Panc1 (cell line): ENCODE measurements at regions not wholly inside any gene's neighbourhood (a gene's known extent, or its start where the extent isn't known, plus 50 kb on each side); places are given as distances from the start of the nearest gene placed in this dataset.

Source experiments
- ATAC-seq: fragments of 200-7000 bp; cut with Tn5 transposase; 2 replicates; pipeline ENCODE4 v1.9.1; 2020; ENCODE audit warnings: mild to moderate bottlenecking, moderate library complexity
- BruUV-seq: library from RNA; stranded (reverse); fragments of 400-500 nt; replicated peaks from 2 replicates; lab custom pipeline; 2021; lab: Mats Ljungman, UMichigan
- CTCF ChIA-PET: fragments of 300-600 bp; sonication (Branson Sonifier 250); formaldehyde crosslinking; loops from one replicate; lab custom pipeline; 2022; ENCODE audit warnings: antibody characterized with exemption; lab: Charles Lee
- POLR2A ChIA-PET: fragments of 300-600 bp; sonication (Branson Sonifier 250); formaldehyde crosslinking; loops from one replicate; lab custom pipeline; 2022; ENCODE audit warnings: antibody characterized with exemption; lab: Charles Lee
- DNase-seq: peaks from one replicate; pipeline ENCODE4 v3.0.0-alpha.2; 2010; ENCODE audit warnings: low read depth, low spot score
- H3K27ac ChIP-seq: 2 replicates; pipeline ENCODE4 v1.5.1; 2011; ENCODE audit warnings: mild to moderate bottlenecking, low read length, inconsistent platforms
- H3K27me3 ChIP-seq: fragments of 200-500 bp; sonication (Bioruptor generic); 2 replicates; pipeline ENCODE4 v1.6.0; 2014; ENCODE audit warnings: low read length, inconsistent platforms; ENCODE audit not compliant: control insufficient read depth, insufficient read depth
- H3K36me3 ChIP-seq: fragments of 200-500 bp; sonication (Bioruptor generic); 2 replicates; pipeline ENCODE4 v1.5.1; 2014; ENCODE audit warnings: inconsistent platforms, mild to moderate bottlenecking, low read length, moderate library complexity; ENCODE audit not compliant: control insufficient read depth, insufficient read depth
- H3K4me1 ChIP-seq: 2 replicates; pipeline ENCODE4 v1.5.1; 2011; ENCODE audit warnings: inconsistent platforms, mild to moderate bottlenecking, low read length, moderate library complexity; ENCODE audit not compliant: control insufficient read depth, insufficient read depth
- H3K4me3 ChIP-seq, 2 experiments: 2 replicates each; pipeline ENCODE4 v1.5.1; 2011 to 2012; ENCODE audit warnings: low read depth in 2 of 2, low read length in 2 of 2, mild to moderate bottlenecking in 2 of 2, inconsistent platforms in 1 of 2, moderate library complexity in 1 of 2
- H3K9me3 ChIP-seq: fragments of 200-500 bp; sonication (Bioruptor generic); 2 replicates; pipeline ENCODE4 v1.5.1; 2014; ENCODE audit warnings: low read depth, mild to moderate bottlenecking, inconsistent platforms, low read length, moderate library complexity; ENCODE audit not compliant: control insufficient read depth, insufficient read depth
- POLR2AphosphoS5 ChIP-seq: IDR thresholded peaks from 2 replicates; pipeline ENCODE4 v1.6.1; 2012; ENCODE audit warnings: mild to moderate bottlenecking, low read depth, low read length, moderate library complexity
- REST ChIP-seq, 2 experiments: IDR thresholded peaks; 2 replicates each; pipeline ENCODE4 v1.6.1; 2011 to 2012; ENCODE audit warnings: low read depth in 2 of 2, control low read depth in 1 of 2, low read length in 1 of 2, mild to moderate bottlenecking in 1 of 2, moderate library complexity in 1 of 2; ENCODE audit not compliant: insufficient read depth in 1 of 2
- SIN3A ChIP-seq: IDR thresholded peaks from 2 replicates; pipeline ENCODE4 v1.6.1; 2012; ENCODE audit warnings: low read depth, mild to moderate bottlenecking, low read length, moderate library complexity, borderline replicate concordance; ENCODE audit not compliant: insufficient read depth
- TCF7L2 ChIP-seq: IDR thresholded peaks from 2 replicates; pipeline ENCODE4 v1.6.1; 2011; ENCODE audit warnings: mild to moderate bottlenecking, low read depth, low read length, inconsistent platforms
- in situ Hi-C: cut with HindIII; loops from 2 replicates; pipeline ENCODE4 v1.10.0; 2016; ENCODE audit warnings: low sequenced_read_pairs, low pct_unique_long_range_greater_than_20kb
- intact Hi-C: fragments of 100-400 bp; cut with micrococcal nuclease; formaldehyde crosslinking; loops from one replicate; pipeline ENCODE4 v1.10.0; 2022; ENCODE audit not compliant: unreplicated experiment
- TF ChIP-seq, protein P1 (sequence below): fragments of 450-650 bp; IDR thresholded peaks from 2 replicates; pipeline ENCODE4 v1.5.1; 2017; ENCODE audit warnings: mild to moderate bottlenecking

GRCh38 chr7:80018941-80019808 is 115.5 kb upstream of the GNAI1 start:
- in situ Hi-C loops (no loop called here), intact Hi-C loops (loop anchor here (10.0 kb wide), 2 partner anchors 214 to 724 kb away; no protein-coding TSS in a partner anchor)
- ChIA-PET POLR2A (no interaction called here), CTCF (no interaction called here)
- no peaks in the 10 kb centered on the region for H3K27me3 ChIP-seq
- TF ChIP-seq POLR2AphosphoS5: no peak
- TF ChIP-seq, protein P1, sequence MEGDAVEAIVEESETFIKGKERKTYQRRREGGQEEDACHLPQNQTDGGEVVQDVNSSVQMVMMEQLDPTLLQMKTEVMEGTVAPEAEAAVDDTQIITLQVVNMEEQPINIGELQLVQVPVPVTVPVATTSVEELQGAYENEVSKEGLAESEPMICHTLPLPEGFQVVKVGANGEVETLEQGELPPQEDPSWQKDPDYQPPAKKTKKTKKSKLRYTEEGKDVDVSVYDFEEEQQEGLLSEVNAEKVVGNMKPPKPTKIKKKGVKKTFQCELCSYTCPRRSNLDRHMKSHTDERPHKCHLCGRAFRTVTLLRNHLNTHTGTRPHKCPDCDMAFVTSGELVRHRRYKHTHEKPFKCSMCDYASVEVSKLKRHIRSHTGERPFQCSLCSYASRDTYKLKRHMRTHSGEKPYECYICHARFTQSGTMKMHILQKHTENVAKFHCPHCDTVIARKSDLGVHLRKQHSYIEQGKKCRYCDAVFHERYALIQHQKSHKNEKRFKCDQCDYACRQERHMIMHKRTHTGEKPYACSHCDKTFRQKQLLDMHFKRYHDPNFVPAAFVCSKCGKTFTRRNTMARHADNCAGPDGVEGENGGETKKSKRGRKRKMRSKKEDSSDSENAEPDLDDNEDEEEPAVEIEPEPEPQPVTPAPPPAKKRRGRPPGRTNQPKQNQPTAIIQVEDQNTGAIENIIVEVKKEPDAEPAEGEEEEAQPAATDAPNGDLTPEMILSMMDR: peak; percentile 92
- no peaks in the 10 kb centered on the region for H3K4me1 ChIP-seq
- H3K4me3 ChIP-seq: no peak overlapping the region
- no peaks in the 10 kb centered on the region for H3K9me3 ChIP-seq
- H3K27ac ChIP-seq: peak overlapping the region; percentile 45; the same call in 1 of the 2 replicates
- DNase-seq (peak; percentile 56), ATAC-seq (peak; percentile 95)
- BruUV-seq: no TSS peak
- no peaks in the 10 kb centered on the region for H3K36me3 ChIP-seq

DNA sequence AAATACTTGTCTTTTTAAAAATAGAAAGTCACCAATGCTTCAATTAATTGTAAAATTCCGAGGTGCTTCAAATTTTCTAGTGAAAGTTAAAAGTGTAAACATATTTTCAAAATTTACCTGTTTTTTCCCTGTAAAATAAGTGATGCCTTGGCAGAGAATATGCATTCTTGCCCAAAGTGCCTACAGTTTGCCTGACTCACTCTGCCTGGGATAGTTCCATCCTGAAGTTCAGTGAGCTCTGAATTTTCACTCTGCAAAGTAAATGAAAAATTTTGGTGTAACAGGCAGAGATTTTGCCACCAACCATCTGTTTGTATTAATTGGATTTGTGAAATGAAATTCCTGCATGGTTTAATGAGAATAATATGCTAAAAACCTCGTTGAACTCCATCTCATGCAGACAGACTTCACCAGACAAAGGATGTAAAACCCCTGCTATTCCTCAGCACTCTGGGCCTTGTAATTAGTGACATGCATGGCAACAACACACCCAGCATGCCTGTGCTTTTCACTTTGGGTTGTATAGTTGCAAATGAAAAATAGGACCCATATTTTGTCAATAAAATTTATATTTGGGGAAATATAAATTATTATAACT is 117.4 kb upstream of the GNAI1 start:
- Histone ChIP-seq H3K36me3 (no peaks in the 10 kb centered on the region), H3K9me3 (no peaks in the 10 kb centered on the region; the same call in 1 of the 2 replicates), H3K27me3 (no peaks in the 10 kb centered on the region), H3K27ac (no peak overlapping the region), H3K4me1 (no peaks in the 10 kb centered on the region), H3K4me3 (no peak overlapping the region)
- POLR2A ChIA-PET: no interaction called here
- DNase-seq (no peak), ATAC-seq (no peak)
- CTCF ChIA-PET: no interaction called here
- in situ Hi-C loops (no loop called here), intact Hi-C loops (loop anchor here (10.0 kb wide), 2 partner anchors 212 to 722 kb away; no protein-coding TSS in a partner anchor)
- TF ChIP-seq TCF7L2 (no peak), REST (IDR thresholded peaks at IDR 0.05; ENCODE audit: insufficient read depth in 1 of 2, low read depth in 2 of 2, low read length in 1 of 2) (no peak), SIN3A (no peak), POLR2AphosphoS5 (no peak)
- TF ChIP-seq, protein P1: no peak
- no TSS peak for BruUV-seq
